VCaP (cell line): ENCODE measurements at regions not wholly inside any gene's neighbourhood (a gene's known extent, or its start where the extent isn't known, plus 50 kb on each side); places are given as distances from the start of the nearest gene placed in this dataset.

Source experiments
- H3K27ac ChIP-seq: fragments of 450-650 bp; 2 replicates; pipeline ENCODE4 v1.5.1; 2017
- TF ChIP-seq, protein P1 (sequence below): fragments of 450-650 bp; conservative IDR thresholded peaks from 2 replicates; pipeline ENCODE4 v1.5.1; 2017; ENCODE audit warnings: mild to moderate bottlenecking, moderate library complexity

DNA sequence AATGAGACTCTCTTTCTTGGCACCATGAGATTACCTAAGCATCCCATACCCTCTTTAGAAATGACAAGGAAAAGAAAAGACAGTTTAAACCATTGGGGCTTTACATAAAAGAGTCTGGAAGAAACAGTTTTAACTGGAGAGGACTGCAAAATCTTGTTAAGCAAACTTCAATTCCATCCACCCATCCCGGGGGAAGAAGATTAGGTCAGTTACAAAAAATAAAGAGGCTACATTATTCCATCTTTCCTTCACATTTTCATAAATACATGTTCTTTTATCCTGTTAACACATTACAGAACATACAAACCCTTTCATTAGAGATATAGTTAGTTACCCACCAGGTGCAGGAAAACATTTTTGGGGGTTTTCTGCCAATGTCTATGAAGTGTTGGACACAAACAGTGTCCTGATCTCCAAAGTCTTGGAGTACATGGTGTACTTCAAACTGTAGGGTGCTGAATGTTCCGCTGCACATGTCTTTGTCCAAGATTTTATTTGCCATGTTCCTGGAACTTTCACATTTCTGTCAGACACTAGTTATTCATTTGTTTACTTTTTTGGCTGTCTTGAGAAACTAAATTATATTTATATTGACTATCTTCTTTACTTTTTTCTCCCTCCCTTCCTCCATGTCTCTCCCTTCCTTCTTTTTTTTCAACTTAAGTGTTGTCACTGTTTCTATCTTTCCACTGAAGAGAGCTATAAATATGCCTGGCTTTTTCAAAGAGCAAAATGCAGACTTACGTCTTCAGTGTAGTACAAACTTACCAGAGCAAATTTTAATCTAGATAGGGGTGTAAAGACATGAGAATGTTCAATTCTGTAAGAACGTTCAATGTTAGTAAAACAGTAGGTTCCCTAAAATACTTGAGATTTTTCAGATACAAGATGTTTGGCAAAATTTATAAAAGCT lies 410.9 kb upstream of the PRR16 start:
- TF ChIP-seq, protein P1, sequence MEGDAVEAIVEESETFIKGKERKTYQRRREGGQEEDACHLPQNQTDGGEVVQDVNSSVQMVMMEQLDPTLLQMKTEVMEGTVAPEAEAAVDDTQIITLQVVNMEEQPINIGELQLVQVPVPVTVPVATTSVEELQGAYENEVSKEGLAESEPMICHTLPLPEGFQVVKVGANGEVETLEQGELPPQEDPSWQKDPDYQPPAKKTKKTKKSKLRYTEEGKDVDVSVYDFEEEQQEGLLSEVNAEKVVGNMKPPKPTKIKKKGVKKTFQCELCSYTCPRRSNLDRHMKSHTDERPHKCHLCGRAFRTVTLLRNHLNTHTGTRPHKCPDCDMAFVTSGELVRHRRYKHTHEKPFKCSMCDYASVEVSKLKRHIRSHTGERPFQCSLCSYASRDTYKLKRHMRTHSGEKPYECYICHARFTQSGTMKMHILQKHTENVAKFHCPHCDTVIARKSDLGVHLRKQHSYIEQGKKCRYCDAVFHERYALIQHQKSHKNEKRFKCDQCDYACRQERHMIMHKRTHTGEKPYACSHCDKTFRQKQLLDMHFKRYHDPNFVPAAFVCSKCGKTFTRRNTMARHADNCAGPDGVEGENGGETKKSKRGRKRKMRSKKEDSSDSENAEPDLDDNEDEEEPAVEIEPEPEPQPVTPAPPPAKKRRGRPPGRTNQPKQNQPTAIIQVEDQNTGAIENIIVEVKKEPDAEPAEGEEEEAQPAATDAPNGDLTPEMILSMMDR, result no peak
- peak overlapping the region; percentile 67 for H3K27ac ChIP-seq

GRCh38 chr5:120053841-120054240 lies 410.3 kb upstream of the PRR16 start:
- peak overlapping the region; percentile 67 for H3K27ac ChIP-seq
- TF ChIP-seq, protein P1, result no peak

DNA sequence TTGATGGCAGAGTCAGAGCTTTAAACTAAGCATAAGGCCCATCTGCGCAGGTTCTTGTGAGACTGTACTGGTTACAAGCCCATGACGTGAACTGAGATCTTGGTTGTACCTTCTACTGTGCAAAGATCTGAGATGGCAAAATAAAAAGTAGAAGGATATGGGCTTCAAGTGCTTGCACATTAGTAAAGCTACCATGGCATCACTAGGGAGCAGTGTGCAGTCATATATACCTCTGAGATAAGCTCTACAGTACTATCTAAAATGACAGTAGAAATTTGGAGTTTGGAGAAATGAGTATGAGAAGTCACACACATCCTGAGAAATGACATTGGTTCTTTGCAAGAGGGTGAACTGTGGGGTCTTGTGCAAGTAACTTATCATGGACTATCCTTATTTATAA lies 408.2 kb upstream of the PRR16 start:
- H3K27ac ChIP-seq, result no peak overlapping the region
- TF ChIP-seq, protein P1, result peak; percentile 65

GRCh38 chr5:120062515-120062917 lies 401.6 kb upstream of the PRR16 start:
- no peak overlapping the region for H3K27ac ChIP-seq
- TF ChIP-seq, protein P1, result no peak

DNA sequence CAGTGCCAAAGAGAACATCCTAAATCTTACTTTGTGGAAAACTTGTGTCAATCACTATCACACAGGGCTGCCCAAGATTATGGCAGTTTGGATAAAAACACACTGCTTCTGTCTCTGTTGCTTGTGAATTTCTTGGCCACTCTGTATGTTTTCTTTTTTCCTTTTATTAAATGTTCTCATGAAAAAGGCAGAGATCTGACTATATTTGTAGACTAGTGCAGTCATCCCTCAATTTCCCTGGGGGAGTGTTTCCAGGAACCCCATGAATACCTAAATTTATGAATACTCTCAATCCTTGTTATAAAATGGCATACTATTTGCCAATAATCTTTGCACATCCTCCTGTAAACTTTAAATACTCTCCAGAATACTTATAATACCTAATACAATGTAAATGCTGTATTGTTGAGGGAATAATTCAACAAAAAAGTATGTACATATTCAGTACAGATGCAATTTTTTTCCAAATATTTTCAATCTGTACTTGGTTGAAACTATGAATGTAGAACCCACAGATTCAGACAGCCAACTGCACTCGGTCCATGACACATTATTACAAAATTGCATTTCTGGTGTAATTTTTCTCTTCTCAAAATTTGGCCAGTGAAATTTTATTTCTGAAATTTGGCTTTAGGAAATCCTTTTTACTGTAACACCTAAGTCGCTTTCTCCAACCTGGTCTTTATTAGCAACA lies 391.9 kb upstream of the PRR16 start:
- H3K27ac ChIP-seq, result no peak overlapping the region
- TF ChIP-seq, protein P1, result no peak

DNA sequence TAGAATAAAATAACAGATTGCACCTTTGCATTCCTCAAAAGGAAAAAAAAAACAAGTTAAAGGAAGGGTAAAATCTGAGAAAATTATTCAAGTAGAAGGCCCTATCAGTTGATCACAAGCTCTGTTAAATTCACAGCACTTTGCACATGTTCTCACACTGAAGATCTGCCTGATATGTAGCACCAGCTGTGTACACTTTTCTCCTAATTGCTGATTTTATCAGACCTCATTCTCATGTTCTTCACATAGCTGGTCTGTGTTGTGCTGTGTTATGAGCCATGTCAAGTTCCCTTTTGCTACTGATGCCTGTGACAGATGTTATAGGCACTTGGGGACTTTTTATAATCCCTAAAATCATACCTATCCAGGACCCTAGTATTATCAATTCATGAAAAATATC lies 390.4 kb upstream of the PRR16 start:
- TF ChIP-seq, protein P1, result no peak

DNA sequence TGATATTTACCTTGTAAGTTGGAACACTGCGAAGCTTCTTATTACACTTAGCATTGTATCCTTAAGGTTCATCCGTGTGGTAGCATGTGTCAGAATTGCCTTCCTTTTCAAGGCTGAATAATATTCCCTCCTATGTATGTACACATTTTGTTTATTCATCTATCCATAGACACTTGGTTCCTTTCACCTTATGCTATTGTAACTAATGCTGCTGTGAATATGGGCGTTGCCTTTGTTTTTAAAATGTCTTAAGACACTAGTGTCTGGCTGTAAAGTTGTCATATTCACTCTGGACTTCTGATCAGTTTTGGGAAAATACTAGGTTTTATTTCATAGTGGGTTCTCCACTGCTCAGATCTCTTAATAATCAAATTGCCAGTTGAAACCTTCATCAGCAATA lies 383.3 kb upstream of the PRR16 start:
- H3K27ac ChIP-seq, result peak overlapping the region; percentile 25; the same call in 1 of the 2 replicates

More for the DNA sequence above, 390.4 kb upstream of the PRR16 start:
- no peak overlapping the region for H3K27ac ChIP-seq

More for the DNA sequence above, 383.3 kb upstream of the PRR16 start:
- TF ChIP-seq, protein P1, result no peak
